Ectodermal cell (in vitro differentiated cells): ENCODE measurements at regions not wholly inside any gene's neighbourhood (a gene's known extent, or its start where the extent isn't known, plus 50 kb on each side); places are given as distances from the start of the nearest gene placed in this dataset.
"Not testable (repeated sequence)": the region's sequence is repeated elsewhere in the genome, so short reads cannot be mapped to it uniquely, and the experiment has no call there.

ENCODE experiments used
- H3K27ac ChIP-seq: 2 replicates; pipeline ENCODE4 v1.7.0; 2013; ENCODE audit warnings: mild to moderate bottlenecking, low read depth, low read length; ENCODE audit not compliant: insufficient read depth, poor library complexity, severe bottlenecking
- H3K27me3 ChIP-seq: 2 replicates; pipeline ENCODE4 v1.7.0; 2013; ENCODE audit warnings: mild to moderate bottlenecking, low read length; ENCODE audit not compliant: insufficient read depth, control insufficient read depth, poor library complexity, severe bottlenecking
- H3K36me3 ChIP-seq: one replicate; pipeline ENCODE4 v1.7.0; 2013; ENCODE audit warnings: low read length; ENCODE audit not compliant: control insufficient read depth, insufficient read depth
- H3K4me1 ChIP-seq: one replicate; pipeline ENCODE4 v1.7.0; 2013; ENCODE audit warnings: low read length; ENCODE audit not compliant: control insufficient read depth, insufficient read depth
- H3K4me3 ChIP-seq: 2 replicates; pipeline ENCODE4 v1.7.0; 2013; ENCODE audit warnings: low read depth, low read length, control low read depth; ENCODE audit not compliant: insufficient read depth
- H3K9me3 ChIP-seq: 2 replicates; pipeline ENCODE4 v1.7.0; 2013; ENCODE audit warnings: mild to moderate bottlenecking, low read length, moderate library complexity; ENCODE audit not compliant: control insufficient read depth
- WGBS, 2 experiments: methylation state at CpG; one replicate each; pipeline ENCODE4 v1.1.7; 2013; ENCODE audit warnings: missing lambda C conversion rate in 2 of 2; 5-methylcytosine and 5-hydroxymethylcytosine counted together

- WGBS, 2 experiments: 90 to 92% methylated on average over 4 of the region's 4 CpGs
- no peaks in the 10 kb centered on the region for H3K4me1 ChIP-seq
- H3K36me3 ChIP-seq: no peaks in the 10 kb centered on the region
- no peak overlapping the region for H3K27ac ChIP-seq
- H3K27me3 ChIP-seq: no peaks in the 10 kb centered on the region
- H3K9me3 ChIP-seq: no peaks in the 10 kb centered on the region
- no peak overlapping the region for H3K4me3 ChIP-seq
These were observed 195.5 kb upstream of the ZNF32 start for GRCh38 chr10:43844221-43844620.

- Histone ChIP-seq H3K27ac (no peak overlapping the region), H3K4me3 (no peak overlapping the region)
- WGBS, 2 experiments: 93% methylated on average over 9 of the region's 9 CpGs
These were observed 194.8 kb upstream of the ZNF32 start for GRCh38 chr10:43843321-43844101.

GRCh38 chr10:43842496-43842895 is 193.8 kb upstream of the ZNF32 start:
- 82 to 83% methylated on average over 9 of the region's 9 CpGs for WGBS, 2 experiments
- H3K9me3 ChIP-seq: no peaks in the 10 kb centered on the region

More at GRCh38 chr10:43843321-43844101, 194.8 kb upstream of the ZNF32 start:
- no peaks in the 10 kb centered on the region for H3K36me3 ChIP-seq
- no peaks in the 10 kb centered on the region for H3K9me3 ChIP-seq
- H3K27me3 ChIP-seq: no peaks in the 10 kb centered on the region
- H3K4me1 ChIP-seq: no peaks in the 10 kb centered on the region

GRCh38 chr10:43842072-43842471 is 193.4 kb upstream of the ZNF32 start:
- Histone ChIP-seq H3K27me3 (no peaks in the 10 kb centered on the region), H3K4me3 (no peak overlapping the region), H3K27ac (no peak overlapping the region), H3K36me3 (no peaks in the 10 kb centered on the region), H3K9me3 (no peaks in the 10 kb centered on the region), H3K4me1 (no peaks in the 10 kb centered on the region)
- WGBS, 2 experiments: 86 to 92% methylated on average over 6 of the region's 6 CpGs

More at GRCh38 chr10:43842496-43842895, 193.8 kb upstream of the ZNF32 start:
- Histone ChIP-seq H3K36me3 (no peaks in the 10 kb centered on the region), H3K4me1 (no peaks in the 10 kb centered on the region), H3K27ac (no peak overlapping the region), H3K4me3 (no peak overlapping the region), H3K27me3 (no peaks in the 10 kb centered on the region)

DNA sequence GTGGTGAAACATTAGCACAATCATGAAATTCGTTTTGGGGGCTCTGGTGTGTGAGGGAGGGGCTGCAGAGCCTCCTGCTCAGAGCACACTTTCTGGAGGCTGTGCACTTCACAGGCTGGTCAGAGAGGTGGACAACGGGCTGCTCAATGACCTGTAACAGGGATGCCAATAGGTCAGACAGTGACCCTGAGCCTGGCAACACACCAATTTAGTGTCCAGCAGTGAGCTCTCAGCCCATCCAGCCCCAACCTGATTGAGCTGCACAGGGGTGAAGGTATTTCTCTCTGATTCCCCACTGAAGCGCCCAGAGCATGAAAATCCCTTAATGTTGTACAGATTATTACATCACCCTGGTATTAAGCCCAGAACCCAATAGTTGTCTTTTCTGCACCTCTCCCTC is 191.3 kb upstream of the ZNF32 start:
- 82 to 83% methylated on average over 3 of the region's 3 CpGs for WGBS, 2 experiments
- no peak overlapping the region for H3K27ac ChIP-seq

DNA sequence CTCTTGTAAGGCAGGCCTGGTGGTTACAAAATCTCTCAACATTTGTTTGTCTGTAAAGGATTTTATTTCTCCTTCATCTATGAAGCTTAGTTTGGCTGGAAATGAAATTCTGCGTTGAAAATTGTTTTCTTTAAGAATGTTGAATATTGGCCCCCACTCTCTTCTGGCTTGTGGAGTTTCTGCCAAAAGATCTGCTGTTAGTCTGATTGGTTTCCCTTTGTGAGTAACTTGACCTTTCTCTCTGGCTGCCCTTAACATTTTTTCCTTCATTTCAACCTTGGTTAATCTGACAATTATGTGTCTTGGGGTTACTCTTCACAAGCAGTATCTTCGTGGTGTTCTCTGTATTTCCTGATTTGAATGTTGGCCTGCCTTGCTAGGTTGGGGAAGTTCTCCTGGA is 186.1 kb upstream of the ZNF32 start:
- not testable (repeated sequence) for H3K9me3 ChIP-seq, H3K27me3 ChIP-seq, H3K36me3 ChIP-seq, H3K4me1 ChIP-seq, H3K4me3 ChIP-seq, H3K27ac ChIP-seq
- 80 to 89% methylated on average over 2 of the region's 2 CpGs for WGBS, 2 experiments

More for the DNA sequence above, 191.3 kb upstream of the ZNF32 start:
- Histone ChIP-seq H3K9me3 (no peaks in the 10 kb centered on the region), H3K4me3 (no peak overlapping the region), H3K27me3 (no peaks in the 10 kb centered on the region), H3K4me1 (no peaks in the 10 kb centered on the region), H3K36me3 (no peaks in the 10 kb centered on the region)

DNA sequence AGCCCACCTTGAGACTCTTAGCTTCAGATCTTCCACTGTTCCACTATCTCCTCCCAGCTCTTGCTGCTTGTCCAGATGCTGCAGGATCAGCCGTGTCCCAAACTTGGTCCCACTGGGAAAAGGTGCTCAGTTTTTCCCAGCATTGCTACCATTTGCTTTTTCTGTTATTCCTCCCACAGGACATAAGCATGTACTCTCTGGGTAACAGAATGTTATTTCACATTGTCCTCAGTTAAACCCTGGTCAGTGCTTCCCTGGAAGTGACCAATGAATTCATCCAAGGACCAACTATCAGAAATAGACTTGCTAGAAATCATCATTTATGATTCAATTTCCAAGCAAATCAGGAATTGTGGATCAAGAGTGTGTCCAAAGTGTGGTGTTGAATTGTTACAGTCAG is 179.2 kb upstream of the ZNF32 start:
- WGBS, 2 experiments: 93 to 97% methylated on average over 1 of the region's 1 CpG
- Histone ChIP-seq H3K4me1 (no peaks in the 10 kb centered on the region), H3K27ac (no peak overlapping the region), H3K4me3 (no peak overlapping the region), H3K36me3 (no peaks in the 10 kb centered on the region), H3K27me3 (no peaks in the 10 kb centered on the region), H3K9me3 (peaks cover 3% of the 10 kb centered on the region)

DNA sequence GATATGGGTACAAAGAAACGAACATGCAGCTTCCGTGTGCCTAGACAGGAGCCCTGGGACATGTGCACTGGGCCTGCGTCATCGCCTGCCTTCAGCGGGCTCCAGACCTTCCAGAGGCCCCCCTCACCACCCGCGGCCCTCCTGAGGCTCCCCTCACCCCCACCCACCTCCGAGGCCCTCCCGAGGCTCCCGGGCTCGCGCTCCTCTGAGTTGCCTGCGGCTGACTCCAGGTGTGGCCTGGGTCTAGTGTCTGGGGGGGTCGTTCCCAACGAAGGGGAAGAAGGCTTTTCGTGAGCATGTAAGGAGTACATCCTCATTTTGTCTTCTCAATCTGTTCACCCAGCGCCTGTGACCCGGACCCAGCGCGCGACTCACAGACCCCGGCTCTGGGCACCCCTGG is 177.3 kb upstream of the ZNF32 start:
- H3K4me3 ChIP-seq: no peak overlapping the region
- no peaks in the 10 kb centered on the region for H3K36me3 ChIP-seq
- 93 to 94% methylated on average over 21 to 22 of the region's 22 CpGs for WGBS, 2 experiments
- no peaks in the 10 kb centered on the region for H3K4me1 ChIP-seq
- H3K9me3 ChIP-seq: peaks cover 3% of the 10 kb centered on the region
- no peak overlapping the region for H3K27ac ChIP-seq
- no peaks in the 10 kb centered on the region for H3K27me3 ChIP-seq

GRCh38 chr10:43825421-43825820 is 176.7 kb upstream of the ZNF32 start:
- WGBS, 2 experiments: 90 to 91% methylated on average over 20 of the region's 20 CpGs
- no peak overlapping the region for H3K27ac ChIP-seq
- no peaks in the 10 kb centered on the region for H3K4me1 ChIP-seq
- no peak overlapping the region for H3K4me3 ChIP-seq
- H3K27me3 ChIP-seq: no peaks in the 10 kb centered on the region
- H3K9me3 ChIP-seq: peaks cover 3% of the 10 kb centered on the region
- H3K36me3 ChIP-seq: no peaks in the 10 kb centered on the region

DNA sequence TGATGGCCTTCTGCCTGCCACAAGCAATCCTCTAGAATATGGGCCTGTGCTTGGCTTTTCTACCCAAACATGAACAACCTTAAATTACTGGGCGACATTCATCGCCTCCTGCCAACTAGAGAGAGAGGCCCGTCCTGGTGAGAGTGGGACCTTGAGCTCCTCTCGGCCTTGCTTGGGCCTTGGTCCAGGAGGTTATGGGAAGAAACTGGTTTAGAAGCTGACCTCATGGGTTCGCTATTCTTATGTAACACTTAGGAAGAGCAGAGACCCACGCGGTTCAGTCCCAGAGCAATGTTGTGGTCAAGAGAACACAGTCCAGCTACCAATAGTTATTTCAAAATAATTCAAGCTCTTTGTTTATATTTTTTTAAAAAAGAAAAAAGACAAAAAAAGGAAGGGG is 176.3 kb upstream of the ZNF32 start:
- Histone ChIP-seq H3K27me3 (no peaks in the 10 kb centered on the region), H3K9me3 (peaks cover 3% of the 10 kb centered on the region), H3K36me3 (no peaks in the 10 kb centered on the region), H3K27ac (no peak overlapping the region), H3K4me3 (no peak overlapping the region), H3K4me1 (peaks cover 2% of the 10 kb centered on the region)
- WGBS, 2 experiments: 90 to 96% methylated on average over 6 to 7 of the region's 7 CpGs
